ENCODE measurements at regions not wholly inside any gene's neighbourhood (a gene's known extent, or its start where the extent isn't known, plus 50 kb on each side); places are given as distances from the start of the nearest gene placed in this dataset.

- DNase-seq (ENCODE audit: low read depth in 2 of 2) = no peak
These were observed 518.7 kb downstream of the MCTP2 start for GRCh38 chr15:94749811-94750617.

GRCh38 chr15:94760348-94760747, 529.0 kb downstream of the MCTP2 start:
- no peak for DNase-seq (ENCODE audit: low read depth in 2 of 2)

- no peak for DNase-seq (ENCODE audit: low read depth in 2 of 2)
These were observed 530.2 kb downstream of the MCTP2 start for GRCh38 chr15:94761574-94761973.

DNA sequence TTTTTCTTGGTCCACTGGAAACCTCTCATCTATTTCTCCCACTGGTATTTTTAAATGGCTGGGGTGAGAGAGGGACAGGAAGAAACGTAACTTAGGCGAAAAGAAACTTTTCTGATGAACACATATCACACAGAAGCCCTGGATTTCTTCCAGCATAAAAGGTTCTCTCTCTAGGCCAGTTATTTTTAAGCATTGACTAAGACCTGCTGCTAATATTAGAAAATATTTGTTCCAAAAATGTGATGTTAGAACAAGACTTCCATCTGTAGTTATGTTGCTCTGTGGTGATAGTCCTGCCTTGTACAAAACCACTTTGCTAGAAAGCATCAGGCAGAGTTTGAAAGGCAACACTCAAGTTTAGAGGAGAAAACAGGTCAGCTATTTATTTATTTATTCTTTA, 537.7 kb downstream of the MCTP2 start:
- DNase-seq (ENCODE audit: low read depth in 2 of 2) = no peak

DNA sequence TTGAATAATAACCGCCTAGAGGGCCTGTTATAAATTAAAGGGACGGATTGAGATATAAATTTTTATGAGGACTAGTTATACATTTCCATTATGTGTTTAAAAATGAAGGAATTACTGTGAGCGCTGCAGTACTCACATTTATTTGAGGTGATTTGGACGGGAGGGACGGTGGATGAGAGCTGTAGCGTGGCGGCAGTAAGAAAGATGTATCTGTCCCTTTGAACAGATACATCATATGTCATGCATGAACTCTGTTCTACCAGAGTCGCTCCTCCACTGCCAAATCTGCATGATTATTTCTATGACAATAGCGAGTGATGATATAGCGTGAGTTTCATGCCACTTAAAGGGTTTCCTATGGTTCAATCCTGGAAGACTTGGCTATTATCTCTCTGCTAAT, 538.8 kb downstream of the MCTP2 start:
- DNase-seq (ENCODE audit: low read depth in 2 of 2) = no peak

DNA sequence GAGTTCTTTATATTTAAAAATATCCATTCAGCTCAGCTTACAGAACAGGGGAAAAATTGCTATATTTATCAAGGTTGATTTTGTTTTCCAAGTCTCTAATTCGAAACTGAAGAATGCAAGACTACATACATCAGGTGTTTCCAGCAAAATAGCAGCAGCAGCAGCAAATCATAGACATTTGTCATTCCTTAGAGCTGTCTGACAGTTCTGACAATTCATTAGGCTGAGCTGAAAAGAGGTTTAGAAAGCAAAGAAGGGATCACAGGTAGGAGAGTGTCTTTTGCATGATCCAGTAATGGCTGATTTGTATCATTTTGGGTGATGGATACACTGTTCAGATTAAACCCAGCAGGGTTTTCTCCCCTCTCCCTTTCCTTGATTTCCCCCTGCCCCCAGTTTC, 545.7 kb downstream of the MCTP2 start:
- no peak for DNase-seq (ENCODE audit: low read depth in 2 of 2)

GRCh38 chr15:94778840-94779239, 547.5 kb downstream of the MCTP2 start:
- DNase-seq (ENCODE audit: low read depth in 2 of 2) = no peak

DNA sequence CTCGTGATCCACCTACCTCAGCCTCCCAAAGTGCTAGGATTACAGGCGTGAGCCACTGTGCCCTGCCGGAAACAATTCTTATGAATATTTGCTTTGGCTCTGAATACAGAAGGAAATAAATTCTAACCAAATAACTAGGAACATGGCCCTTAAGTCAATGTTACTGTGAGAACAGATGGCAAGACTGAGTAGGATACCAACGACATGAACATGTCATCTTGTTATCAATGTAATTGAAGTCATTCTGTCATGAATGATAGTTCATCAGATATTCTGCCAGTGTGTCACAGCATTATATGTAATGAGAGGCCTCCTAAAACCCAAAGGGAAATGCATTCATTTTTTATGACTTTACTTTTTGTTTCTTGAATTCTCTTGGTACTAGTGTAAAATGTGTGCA, 548.8 kb downstream of the MCTP2 start:
- no peak for DNase-seq (ENCODE audit: low read depth in 2 of 2)

DNA sequence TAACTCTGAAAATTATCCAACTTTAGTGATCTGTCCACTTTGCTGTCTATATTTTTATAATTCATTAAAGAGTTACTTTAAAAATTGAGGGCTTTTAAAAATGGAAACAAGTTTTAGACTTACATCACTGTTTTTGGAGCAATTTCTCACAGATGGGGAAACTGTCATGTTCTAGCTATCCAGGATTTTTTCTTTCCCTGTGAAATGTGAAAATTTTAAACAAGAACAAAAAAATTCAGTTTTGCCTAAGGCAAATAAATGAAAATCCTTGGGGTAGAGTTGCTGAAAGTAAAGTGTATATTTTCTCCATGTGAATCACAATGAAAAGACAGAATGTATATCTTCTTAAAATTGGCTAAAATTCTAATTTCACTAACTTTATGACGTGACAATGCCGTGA, 553.7 kb downstream of the MCTP2 start:
- DNase-seq (ENCODE audit: low read depth in 2 of 2) = no peak

GRCh38 chr15:94791008-94791407, 559.6 kb downstream of the MCTP2 start:
- no peak for DNase-seq (ENCODE audit: low read depth in 2 of 2)

DNA sequence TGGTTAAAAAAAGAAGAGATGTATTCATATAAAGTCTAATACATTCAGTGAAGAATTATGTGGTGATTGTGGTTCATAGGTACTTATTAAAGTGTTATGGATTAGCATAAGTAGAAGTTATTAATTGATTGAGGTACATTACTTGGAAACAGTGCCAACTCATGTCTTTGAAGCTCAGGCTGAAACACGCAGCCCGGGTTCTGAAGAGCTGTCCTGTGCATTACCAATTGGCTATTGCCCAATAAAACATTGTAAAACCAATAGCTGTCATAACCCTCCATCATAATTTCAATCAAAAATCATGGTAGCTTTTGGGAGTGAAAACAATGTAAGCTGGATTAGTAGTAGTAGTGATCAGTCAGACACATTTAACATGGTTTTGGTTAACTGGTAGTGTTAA, 560.1 kb downstream of the MCTP2 start:
- no peak for DNase-seq (ENCODE audit: low read depth in 2 of 2)

- DNase-seq (ENCODE audit: low read depth in 2 of 2) = peak; percentile 1 to 2
These were observed 560.8 kb downstream of the MCTP2 start for GRCh38 chr15:94792196-94792595.

GRCh38 chr15:94793207-94793606, 561.8 kb downstream of the MCTP2 start:
- DNase-seq (ENCODE audit: low read depth in 2 of 2) = no peak

- no peak for DNase-seq (ENCODE audit: low read depth in 2 of 2)
These were observed 562.3 kb downstream of the MCTP2 start for GRCh38 chr15:94793641-94794040.

DNA sequence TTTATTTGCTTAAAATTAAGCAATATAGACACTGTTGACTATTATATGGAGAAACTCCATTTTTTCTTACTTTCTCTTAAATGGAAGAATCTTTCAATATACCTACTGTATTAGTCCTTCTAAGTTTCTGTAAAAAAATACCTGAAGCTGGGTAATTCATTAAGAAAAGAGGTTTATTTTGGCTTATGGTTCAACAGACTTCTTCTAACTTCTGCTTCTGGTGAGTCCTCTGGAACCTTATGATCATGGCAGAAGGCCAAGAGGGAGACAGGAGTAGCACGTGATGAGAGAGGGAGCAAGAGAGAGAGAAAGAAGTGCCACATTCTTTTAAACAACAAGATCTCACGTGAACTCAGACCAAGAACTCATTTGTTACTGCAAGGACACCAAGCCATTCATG, 573.3 kb downstream of the MCTP2 start:
- DNase-seq (ENCODE audit: low read depth in 2 of 2) = no peak

DNA sequence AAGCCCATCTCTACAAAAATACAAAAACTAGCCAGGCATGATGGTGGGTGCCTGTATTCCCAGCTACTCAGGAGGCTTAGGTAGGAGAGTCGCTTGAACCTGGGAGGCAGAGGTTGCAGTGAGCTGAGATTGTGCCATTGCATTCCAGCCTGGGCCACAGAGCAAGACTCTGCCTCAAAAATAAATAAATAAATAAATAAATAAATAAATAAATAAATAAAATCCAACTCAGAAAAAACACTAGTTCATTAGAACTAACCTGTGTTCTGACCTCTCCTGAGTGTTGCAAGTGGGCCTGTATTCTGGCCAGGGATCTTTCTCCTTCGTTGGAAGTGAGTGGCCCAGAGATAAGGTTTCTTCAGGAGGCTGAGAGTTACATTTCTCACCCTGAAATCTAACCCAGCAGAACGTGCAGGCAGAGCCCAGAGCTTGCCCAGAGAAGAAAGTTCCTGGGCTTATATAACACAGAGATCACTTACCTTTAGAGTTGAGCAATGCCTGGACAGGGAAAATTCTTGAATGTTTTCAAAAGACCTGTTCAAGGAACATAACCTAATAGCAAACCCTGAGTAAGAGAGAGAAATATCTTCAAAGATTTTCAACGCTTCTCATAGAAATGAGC, 583.9 kb downstream of the MCTP2 start:
- no peak for DNase-seq (ENCODE audit: low read depth in 2 of 2)

- no peak for DNase-seq (ENCODE audit: low read depth in 2 of 2)
These were observed 584.6 kb downstream of the MCTP2 start for GRCh38 chr15:94815914-94816313.

- DNase-seq (ENCODE audit: low read depth in 2 of 2) = no peak
These were observed 598.8 kb downstream of the MCTP2 start for GRCh38 chr15:94829887-94830884.

- DNase-seq (ENCODE audit: low read depth in 2 of 2) = no peak
These were observed 602.6 kb downstream of the MCTP2 start for GRCh38 chr15:94834000-94834399.

DNA sequence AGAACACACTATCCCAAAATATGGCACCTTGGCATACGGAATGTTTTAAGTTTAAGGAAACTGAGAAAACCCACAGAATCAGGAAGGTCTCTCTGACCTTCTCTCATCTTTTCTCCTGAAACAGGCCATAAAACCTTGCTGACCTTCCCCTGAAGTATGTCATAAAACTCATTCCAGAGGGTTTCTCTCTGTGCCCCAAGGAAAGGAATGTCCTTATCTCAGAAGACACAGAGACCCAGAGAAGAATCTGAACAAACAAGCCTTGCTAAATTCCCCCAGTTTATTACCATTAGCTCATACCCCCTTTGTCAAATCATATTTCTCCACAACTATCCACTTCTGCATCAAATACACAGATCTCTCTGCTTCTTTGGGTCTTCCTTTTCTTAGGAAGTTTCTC, 603.1 kb downstream of the MCTP2 start:
- DNase-seq (ENCODE audit: low read depth in 2 of 2) = no peak

- DNase-seq (ENCODE audit: low read depth in 2 of 2) = no peak
These were observed 606.9 kb downstream of the MCTP2 start for GRCh38 chr15:94838281-94838680.
